Dedifferentiated amniotic fluid mesenchymal stem cell (primary cell): ENCODE measurements at regions not wholly inside any gene's neighbourhood (a gene's known extent, or its start where the extent isn't known, plus 50 kb on each side); places are given as distances from the start of the nearest gene placed in this dataset.

Experiments used
- DNase-seq: peaks from one replicate; pipeline ENCODE4 v3.0.0-alpha.2; 2016; ENCODE audit errors: extremely low spot score

DNA sequence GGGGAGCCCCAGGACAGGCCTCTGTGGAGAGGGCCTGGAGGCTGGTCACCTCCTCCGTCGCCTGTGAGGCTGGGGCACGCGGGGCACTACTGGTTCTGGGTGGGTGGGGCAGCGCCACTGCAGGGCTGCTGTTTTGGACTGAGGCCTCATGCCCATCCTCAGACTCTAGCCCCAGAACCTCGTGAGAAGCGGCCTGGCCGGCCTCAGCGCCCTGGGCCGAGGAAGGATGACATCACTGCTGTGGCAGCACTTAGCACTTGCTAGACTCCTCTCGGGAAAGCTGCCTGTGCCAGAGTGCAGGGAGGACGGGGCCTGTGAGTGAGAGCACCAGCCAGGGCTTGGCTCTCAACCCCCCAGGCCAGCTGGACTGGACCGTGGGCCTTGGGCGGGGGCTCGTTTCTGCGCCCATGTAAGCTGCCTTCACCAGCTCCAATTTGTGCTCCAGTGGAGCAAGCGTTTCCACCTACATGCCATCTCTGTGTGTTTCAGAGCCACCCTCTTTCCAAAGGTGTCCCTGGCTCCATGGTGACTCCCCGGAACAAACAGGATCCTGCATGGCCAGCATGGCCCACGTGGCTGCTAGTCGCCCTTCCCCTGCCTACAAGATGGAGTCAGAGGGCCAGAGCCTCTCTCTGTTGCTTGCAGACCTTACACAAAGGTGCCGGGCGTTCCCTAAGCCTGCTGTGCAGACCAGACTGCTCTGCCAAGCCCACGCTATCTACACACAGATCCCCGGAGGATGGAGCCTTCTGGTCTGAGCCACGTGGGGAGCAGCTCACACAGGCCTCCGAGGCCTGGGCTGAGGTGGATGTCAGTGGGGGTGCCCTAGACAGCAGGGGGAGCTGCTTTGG lies 102.9 kb downstream of the CTTN start:
- no peak for DNase-seq

GRCh38 chr11:70501933-70502540 lies 103.7 kb downstream of the CTTN start:
- no peak for DNase-seq

- DNase-seq: no peak
Observed at GRCh38 chr11:70502677-70503467, 104.5 kb downstream of the CTTN start.

- DNase-seq: no peak
Observed at GRCh38 chr11:70503468-70504221, 105.3 kb downstream of the CTTN start.

DNA sequence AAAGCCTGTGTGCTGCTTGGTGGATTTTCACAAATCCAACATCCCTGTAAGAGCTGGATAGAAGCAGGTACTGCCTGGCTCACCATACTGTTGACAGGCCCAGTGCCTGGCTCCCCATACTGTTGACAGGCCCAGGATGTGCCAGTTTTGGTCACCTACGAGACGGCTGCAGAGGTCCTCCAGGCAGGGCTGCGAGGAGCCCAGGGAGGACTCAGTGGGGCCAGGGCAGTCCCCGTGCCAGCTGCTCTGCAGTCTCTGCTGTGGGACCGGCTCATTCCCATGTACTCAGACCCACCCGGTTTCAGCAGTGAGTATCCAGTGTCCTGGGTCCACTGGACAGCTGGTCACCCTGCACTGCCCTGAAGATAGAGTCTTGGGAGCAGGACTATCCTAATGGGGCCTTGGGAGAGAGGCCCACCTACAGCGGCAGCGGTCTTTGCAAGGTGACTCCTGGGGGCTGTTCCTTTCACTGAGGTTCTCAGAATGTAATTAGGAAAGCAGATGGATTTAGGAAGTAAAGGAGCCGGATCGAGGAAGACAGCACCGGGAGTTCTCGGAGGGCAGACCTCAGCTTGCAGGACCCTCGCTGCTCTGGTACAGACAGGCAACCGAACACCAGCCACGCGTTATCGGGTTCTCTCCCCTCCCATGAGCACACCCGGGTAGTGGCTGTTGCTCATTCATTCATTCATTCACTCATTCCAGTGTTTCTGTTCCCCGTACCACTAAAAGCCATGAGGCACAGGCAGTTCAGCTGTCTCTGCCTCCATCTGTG lies 106.1 kb downstream of the CTTN start:
- DNase-seq: no peak

DNA sequence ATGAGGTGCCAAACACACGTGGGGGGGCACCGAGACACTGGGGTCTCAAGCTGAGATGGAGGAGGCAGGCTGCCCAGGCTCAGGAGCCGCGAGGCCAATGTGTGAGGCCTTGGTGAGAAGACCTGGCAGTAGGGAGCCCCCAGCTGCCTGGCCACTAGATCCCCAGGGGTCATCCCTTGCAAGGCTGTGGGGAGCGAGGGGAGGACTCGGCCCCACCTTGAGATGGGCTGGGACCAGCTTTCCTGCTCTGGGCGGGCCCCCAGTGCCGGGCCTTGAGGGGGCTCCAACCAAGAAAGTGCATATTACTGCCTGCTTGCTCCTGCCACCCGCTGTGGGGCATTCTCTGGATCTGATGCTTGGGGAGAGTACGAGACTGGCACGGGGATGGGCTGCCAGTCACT lies 107.0 kb downstream of the CTTN start:
- no peak for DNase-seq

DNA sequence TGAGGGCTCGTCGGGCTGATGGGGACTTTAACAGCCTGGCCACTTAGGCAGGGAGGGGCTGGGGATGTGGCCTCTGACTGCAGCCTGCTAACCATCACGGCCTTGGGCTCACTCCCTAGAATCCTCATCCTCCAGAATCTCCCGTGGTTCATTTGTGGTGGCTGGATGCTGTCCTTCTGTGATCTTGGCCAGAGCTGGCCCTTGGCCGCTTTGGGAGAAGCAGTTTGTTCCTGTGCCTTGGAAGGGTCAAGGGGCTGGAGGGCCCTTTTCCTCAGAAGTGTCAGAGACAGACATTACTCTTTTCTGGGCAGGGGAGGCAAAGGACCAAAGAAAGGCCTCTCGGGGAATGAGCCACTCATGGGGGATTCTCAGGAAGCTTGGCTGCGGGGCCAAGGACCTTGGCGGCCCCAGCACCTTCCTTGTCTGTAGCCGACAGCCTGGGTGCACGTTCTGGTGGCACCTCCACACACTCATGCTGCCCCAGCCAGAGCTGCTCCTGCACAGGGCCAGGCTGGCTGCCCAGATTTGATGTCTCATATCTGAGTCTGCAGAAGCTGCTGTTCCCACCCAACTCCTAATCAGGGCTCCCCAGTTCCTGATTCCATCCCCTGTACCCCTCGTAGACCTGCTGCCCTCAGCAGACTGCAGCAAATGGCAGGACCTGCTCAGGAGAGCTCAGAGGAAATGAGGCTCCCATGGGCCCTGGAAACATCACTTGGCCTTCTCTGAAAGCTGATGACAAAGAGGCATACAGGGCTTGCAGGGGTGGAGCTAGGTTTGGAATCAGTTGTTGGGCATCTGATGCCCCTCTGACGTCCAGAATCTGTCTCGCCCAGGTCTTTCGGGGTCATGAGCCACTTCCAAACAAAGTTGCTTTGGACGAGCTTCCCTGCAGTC lies 107.7 kb downstream of the CTTN start:
- no peak for DNase-seq

GRCh38 chr11:70506658-70506970 lies 108.3 kb downstream of the CTTN start:
- no peak for DNase-seq

GRCh38 chr11:70506986-70507385 lies 108.7 kb downstream of the CTTN start:
- DNase-seq: no peak

GRCh38 chr11:70507466-70508230 lies 109.3 kb downstream of the CTTN start:
- DNase-seq: no peak

- DNase-seq: no peak
Observed at GRCh38 chr11:70508231-70508480, 109.8 kb downstream of the CTTN start.

DNA sequence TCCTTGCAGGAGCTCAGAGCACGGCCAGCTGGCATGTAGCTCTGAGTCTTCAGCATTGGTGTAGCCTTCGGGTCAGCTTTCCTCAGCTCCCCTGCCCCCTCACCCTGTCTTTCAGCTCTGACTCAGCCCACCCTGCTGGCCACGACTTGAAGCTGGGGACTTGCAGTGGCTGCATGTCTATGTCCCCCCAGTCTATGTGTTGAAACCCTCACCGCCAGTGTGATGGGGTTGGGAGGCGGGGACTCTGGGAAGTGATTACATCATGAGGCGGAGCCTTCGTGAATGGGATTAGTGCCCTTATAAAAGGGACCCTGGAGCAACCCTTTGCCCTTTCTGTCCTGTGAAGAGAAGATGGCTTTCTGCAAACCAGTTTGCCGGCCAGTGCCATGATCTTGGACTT lies 111.1 kb downstream of the CTTN start:
- no peak for DNase-seq

- DNase-seq: no peak
Observed at GRCh38 chr11:70510106-70510505, 111.8 kb downstream of the CTTN start.

- no peak for DNase-seq
Observed at GRCh38 chr11:70510571-70510970, 112.2 kb downstream of the CTTN start.

DNA sequence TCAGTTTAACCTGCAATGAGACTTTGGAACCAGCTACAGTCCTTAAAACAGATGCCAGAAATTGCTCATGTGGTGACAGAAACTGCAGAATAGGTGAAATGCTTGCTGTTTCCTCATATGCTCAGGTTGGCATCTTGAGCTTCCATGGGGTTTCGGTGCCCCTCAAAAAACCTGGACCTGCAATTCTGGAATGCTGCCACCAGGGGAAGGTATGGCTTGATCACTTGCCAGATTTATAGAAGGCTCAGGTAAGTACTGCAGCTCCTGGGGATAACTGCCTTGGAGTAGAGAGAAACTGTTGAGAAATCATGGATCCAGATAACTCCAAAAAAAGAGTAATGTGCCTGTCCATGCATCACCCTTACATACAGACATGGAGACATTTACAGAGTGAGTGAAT lies 113.0 kb downstream of the CTTN start:
- no peak for DNase-seq

- no peak for DNase-seq
Observed at GRCh38 chr11:70512716-70513115, 114.4 kb downstream of the CTTN start.

GRCh38 chr11:70517203-70517602 lies 118.9 kb downstream of the CTTN start:
- no peak for DNase-seq

GRCh38 chr11:70517988-70518907 lies 119.9 kb downstream of the CTTN start:
- peak; percentile 72 for DNase-seq

DNA sequence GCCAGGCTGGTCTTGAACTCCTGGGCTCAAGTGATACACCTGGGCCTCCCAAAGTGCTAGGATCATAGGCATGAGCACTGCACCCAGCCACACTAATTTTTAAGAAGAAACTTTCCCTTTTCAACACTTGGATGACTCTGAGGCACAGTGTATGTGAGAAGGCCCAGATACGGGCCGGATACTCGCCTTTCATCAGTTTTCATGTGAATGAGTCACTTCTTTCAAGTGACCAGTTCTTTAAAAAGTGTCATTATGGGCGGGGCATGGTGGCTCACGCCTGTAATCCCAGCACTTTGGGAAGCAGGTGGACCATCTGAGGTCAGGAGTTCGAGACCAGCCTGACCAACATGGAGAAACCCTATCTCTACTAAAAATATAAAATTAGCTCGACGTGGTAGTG lies 120.8 kb downstream of the CTTN start:
- DNase-seq: no peak
